A172 (cell line): ENCODE measurements at regions not wholly inside any gene's neighbourhood (a gene's known extent, or its start where the extent isn't known, plus 50 kb on each side); places are given as distances from the start of the nearest gene placed in this dataset.
A peak's percentile ranks its signal among the peaks of the same experiment; 100 is the strongest.

Source experiments
- DNase-seq: peaks from one replicate; pipeline ENCODE4 v3.0.0-alpha.2; 2015; ENCODE audit warnings: low spot score

DNA sequence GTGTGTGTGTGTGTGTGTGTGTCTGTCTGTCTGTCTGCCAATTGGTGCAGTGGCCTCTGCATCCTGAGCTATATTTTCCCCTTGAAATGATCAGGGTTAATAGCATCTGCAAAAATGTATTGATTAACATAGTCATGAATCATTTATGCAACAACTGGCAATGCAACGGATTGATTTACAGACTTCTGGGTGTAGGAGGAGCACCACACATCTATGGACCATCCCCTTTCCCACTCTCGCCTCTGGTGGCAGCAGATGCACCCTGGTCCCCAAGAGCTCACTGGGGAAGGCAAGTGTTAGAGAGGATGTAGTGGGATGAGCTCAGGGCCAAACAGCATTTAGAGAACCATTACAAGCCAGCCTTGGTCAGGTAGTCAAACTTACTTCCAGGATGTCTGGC, 272.7 kb upstream of the C2CD4B start:
- no peak for DNase-seq

DNA sequence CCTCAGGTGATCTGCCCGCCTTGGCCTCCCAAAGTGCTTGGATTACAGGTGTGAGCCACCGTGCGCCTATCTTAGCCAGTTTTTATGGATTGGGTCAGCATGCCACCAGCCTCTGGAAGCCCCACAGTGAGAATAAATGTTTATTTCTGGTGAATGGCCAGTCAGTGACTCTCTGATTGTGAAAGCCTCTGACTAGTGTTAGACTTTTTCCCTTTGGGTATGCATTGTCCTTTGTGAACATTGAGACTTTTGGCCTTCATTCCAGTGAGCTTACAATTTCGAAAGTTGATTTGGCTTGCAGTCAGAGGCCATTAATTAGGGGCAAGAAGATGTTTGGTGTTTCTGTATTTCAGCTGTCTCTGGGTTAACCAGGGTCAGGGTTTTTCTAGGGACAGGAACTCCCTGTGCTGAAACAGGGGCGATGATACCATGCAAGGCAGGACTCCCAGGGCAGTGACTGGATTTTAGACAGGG, 274.5 kb upstream of the C2CD4B start:
- DNase-seq, result no peak

GRCh38 chr15:62440362-62441105, 275.4 kb upstream of the C2CD4B start:
- DNase-seq, result no peak

GRCh38 chr15:62444104-62445022, 279.3 kb upstream of the C2CD4B start:
- DNase-seq, result peak; percentile 94

DNA sequence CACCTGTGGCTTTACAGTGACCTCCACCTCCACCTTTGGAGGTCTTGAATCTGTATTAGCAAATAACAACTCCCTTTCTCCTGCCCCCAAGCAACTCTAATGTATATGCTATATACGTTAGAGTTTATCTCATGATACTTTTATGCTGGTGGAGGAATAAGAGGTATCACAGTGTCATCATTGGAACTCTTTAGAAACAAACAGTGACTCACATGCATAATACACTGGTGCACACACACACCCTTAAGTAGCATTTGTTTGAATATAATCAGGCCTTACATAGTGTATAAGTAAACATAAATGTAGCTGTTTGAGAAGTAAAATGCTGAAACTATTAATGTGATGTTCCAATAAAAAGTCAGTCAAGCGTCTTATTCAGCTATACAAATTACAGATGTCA, 280.2 kb upstream of the C2CD4B start:
- DNase-seq, result no peak

DNA sequence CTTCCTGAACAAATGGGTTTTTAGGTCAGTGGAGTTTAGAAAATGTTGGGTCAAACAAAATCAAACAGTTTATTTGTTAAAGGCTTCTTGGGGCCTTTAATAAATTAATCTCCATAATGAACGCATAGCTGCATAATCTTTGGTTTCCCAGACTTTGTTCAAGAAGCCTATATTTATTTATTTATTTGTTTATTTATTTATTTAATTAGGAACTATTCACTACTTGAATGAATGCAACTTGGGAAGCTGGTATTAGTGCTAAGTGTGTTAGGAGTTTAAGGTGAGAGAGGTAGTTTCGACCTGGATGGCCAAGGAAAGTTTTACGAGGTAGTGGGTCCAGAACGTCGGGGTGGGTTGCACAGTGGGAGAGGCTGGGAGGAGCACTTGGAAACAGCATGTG, 281.9 kb upstream of the C2CD4B start:
- no peak for DNase-seq

- DNase-seq, result no peak
Observed at GRCh38 chr15:62447742-62448141, 282.7 kb upstream of the C2CD4B start.

DNA sequence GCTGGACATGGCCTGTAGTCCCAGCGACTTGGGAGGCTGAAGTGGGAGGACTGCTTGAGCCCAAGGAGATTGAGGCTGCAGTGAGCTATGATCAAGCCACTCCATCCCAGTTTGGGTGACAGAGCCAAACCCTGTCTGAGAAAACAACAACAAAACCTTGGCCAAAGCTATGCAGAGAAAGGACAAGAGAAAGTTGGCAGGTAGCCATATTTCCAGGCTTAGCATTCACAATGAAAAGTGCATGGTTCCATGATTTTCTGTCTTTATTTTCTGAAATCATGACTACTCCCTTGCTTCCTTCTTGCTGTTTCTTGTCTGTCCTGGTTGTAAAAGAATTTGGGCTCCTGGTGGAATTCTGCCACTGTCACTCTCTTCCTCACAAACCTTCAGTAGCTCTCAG, 284.6 kb upstream of the C2CD4B start:
- no peak for DNase-seq

GRCh38 chr15:62450061-62450460, 285.0 kb upstream of the C2CD4B start:
- no peak for DNase-seq

DNA sequence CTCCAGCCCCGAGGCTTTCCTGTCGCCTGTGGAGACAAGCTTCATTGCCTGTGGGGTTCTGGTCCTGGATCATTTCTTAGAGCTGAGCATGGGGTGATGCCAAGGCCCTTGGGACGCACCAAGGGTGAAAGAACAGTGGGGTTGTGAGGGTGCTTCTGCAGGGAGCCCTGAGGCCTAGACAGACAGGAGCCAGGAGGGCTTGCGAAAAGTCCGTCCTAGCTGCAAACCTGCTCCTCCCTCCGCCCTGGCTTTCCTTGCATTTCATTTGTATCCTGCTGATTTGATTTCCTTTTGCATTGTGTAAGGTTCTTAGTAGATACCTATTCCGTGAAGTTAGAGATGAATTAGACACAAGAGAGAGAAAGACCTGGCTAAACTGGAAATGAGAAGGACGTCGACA, 286.9 kb upstream of the C2CD4B start:
- DNase-seq, result no peak

DNA sequence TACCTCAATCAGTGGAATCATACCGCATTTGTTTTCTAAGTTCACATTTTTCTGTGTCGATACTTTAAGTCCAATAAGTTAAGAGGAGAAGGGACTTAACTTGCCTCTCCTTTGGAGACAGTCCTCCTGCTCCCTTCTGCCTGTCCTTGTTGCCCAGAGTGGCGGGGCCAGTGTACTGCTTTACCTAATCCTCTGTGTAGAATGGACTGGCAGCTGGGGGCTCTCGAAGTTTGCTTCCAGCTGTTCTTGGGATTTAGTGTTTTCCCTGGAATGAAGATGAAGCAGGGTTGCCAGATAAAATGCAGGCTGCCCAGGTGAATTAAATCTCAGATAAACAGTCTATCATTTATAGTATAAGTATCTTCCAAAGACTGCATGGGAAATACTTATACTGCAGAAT, 287.6 kb upstream of the C2CD4B start:
- no peak for DNase-seq

- peak; percentile 20 for DNase-seq
Observed at GRCh38 chr15:62453375-62453774, 288.3 kb upstream of the C2CD4B start.

DNA sequence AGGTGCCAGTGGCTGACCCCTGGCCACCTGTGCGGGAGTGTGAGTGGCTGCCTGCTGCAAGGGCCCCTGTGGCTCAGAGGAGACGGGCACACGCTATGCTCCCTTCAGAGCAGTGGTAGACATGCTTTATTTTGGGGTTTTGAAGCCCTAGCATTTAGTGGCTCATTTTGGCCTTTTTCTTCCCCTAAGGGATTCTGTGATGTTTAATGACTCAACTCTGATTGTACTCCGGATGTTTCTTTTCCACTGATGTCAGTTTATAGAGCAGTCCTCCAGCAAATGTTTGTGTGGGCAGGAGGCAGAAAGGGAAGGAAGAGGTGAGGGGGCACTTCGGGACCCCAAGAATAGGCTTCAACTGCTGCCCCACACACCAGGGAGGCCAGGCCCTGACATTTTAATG, 288.9 kb upstream of the C2CD4B start:
- DNase-seq, result peak; percentile 33

DNA sequence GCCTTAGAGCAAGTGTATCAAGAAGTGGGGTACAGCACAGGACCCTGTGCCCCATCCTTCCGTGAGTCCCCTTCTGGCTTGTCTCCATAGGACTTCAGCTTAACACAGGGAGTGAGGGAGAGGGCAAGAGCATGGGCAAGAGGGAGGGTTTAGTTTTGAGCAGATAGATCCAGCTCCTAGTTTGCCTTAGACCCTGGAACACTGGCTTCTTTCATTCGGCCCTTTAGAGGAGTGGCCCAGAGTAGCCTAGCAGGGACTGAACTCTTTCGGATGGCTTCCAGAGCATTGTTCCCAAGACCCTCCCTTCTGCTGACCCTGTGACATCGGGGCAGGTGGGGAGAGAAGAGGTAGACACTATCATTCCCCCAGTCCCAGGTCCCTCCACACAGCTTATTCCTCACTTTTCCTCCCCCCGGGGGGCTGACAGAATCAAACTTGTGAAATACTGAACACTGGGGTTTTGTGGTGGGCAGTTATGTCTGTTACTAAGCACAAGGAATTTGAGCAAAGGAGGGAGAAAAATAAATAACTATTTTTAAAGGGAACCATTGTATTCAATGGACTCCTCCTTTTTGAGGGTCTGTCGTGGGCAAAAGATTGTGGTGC, 289.6 kb upstream of the C2CD4B start:
- no peak for DNase-seq

DNA sequence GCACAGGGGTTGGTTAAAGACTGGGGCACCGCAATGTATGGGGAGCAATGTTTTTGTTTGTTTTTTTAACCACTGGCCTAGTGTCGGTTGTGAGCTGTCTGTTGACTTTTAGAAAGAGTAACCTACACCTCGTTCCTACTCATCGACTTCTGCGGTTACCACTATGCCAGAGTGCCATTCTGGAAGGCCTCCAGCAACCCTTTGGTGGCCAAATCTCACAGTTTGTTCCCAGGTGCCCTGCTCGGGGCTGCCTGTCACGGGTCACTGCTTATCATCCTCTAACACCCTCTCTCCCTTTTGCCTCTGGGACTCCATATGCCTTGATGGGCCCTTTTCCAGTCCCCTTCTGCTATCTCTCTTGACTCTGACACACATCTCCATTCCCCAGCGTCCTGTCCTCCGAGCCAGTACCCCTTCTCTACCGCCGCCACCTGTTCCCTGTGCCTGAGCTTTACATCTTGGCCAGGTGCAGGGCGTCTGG, 290.4 kb upstream of the C2CD4B start:
- DNase-seq, result peak; percentile 71

DNA sequence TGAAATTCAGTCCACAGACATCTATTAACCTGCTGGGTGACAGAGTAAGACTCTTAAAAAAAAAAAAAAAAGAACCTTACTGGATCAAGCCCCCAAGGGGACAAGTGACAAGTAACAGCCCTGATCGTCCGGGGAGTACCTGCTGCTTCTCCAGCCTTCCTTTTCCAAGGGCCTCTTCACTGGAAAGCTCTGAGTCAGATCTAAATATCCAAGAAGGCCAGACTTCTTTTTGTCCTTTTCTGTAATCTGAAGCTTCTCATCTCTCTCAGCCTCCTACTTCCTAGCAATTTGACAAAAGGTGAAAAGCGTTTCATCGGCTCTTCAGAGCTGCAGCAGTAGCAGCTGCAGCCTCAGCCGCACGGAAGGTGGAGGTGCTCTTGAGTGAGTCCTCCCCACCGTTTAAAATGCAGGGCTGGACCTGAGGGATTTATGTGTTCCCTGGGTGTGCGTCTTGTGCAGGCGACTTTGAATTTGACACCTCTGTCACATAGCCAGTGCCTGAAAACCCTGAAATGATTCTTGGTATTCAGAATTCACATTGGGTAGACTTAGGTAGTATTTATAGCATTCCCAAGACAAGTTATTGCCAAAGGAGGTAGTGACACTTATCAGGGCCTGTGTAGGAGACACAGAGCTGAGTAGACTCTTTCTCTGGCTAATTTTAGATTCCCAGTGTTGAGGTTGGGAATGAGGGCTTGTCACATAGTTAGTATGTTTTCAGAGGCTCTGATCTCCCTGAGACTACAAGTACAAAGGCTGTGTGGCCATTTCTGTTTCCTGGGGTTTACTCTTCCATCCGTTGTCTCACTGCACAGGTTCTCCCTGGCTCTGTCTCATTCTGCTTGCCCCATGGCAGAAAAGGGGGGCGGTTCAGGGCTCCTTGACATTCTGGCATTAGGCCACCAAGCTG, 291.2 kb upstream of the C2CD4B start:
- no peak for DNase-seq

GRCh38 chr15:62457100-62457499, 292.0 kb upstream of the C2CD4B start:
- DNase-seq, result no peak

- no peak for DNase-seq
Observed at GRCh38 chr15:62459875-62460274, 294.8 kb upstream of the C2CD4B start.

- no peak for DNase-seq
Observed at GRCh38 chr15:62462268-62462667, 297.2 kb upstream of the C2CD4B start.

GRCh38 chr15:62462721-62463120, 297.6 kb upstream of the C2CD4B start:
- DNase-seq, result no peak

GRCh38 chr15:62464705-62465104, 299.6 kb upstream of the C2CD4B start:
- DNase-seq, result peak; percentile 34
